ENCODE measurements at regions not wholly inside any gene's neighbourhood (a gene's known extent, or its start where the extent isn't known, plus 50 kb on each side); places are given as distances from the start of the nearest gene placed in this dataset.
A peak's percentile ranks its signal among the peaks of the same experiment; 100 is the strongest.
"Not testable (repeated sequence)": the region's sequence is repeated elsewhere in the genome, so short reads cannot be mapped to it uniquely, and the experiment has no call there.

DNA sequence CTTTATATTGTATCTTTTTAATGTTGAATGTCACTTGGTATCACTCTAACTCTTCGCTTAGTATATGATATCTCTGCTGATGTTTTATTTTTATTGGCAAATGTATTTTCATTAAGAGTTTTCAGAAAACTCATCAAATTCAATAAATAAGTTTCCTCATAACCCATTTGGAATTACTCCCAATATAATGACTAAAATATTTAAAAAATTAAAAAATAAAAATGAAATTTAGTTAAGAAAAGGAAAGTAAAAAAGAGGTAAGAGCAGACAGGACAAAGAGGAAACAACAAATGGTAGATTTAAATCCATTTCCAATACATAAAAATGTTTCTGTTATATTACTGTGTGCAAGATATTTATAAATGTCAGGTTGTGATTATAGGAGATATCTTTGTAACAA lies 548.9 kb upstream of the SPRY2 start:
- DNase-seq: no peak

DNA sequence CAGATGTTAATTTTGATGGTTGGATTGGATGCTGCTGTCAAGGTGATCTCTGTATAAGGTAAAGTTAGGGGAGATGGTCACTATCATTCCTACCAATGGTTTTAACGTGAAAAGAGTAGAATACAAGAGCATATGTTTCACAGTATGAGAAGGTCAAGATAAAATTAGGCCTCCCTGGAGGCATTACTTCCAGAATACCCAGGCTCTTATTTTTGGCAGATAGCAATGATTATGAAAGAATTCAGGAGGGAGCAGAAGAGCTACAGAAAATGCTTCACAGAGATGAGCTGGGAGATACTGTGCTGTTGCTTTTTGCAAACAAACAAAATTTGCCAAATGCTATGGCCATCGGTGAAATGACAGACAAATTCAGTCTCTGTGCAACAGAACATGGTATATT lies 547.5 kb upstream of the SPRY2 start:
- DNase-seq: no peak

DNA sequence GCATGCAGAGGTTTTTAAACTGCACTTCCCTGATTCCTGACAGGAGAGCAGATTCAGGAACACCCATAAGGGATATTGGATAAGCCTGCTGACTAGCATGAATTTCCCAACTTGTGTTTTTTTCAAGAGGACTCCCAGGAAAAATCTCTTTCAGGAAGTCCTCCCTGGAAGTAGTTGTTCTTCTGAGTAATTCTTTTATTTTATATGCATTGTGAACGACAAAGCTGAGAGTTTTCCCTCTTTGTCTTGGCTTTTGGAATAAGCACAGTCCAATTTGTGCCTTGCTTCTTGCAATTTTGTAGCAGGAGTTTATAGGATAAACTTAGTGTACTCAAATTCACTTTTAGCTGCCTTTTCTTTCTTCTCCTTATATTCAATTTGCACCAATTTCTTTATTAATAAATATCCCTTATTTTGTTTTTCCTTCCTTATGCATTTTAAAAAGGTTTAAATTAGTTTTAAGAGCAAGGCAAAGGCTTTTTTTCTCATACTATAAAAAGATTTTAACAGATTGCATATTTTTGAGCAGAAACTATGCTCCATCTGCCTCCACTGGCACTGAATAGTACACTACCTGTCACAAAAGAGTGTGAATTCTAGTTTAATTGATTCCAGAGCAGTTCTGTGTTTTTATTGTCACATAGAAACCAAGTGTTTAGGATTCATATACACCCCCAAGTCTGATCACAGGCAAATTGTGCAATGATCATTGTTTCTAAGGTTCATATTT lies 543.3 kb upstream of the SPRY2 start:
- DNase-seq: no peak

DNA sequence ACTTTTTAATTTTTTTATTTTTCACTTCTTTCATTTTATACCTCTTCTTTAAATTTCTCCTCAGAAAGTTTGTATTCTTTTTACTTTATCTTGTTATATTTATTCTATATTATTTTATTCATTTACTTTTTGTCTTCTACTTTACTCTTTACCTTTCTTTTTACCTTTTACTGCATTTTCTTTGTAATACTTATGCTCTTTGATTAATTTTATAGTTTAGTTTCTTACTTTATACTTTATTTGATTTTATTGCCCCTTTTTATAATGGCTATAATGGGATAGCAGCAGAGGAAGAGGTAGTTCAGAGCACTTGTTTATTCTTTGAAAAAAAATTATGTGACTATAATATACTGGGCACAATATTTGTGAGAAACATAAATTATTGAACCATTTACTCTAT lies 542.6 kb upstream of the SPRY2 start:
- no peak for DNase-seq

DNA sequence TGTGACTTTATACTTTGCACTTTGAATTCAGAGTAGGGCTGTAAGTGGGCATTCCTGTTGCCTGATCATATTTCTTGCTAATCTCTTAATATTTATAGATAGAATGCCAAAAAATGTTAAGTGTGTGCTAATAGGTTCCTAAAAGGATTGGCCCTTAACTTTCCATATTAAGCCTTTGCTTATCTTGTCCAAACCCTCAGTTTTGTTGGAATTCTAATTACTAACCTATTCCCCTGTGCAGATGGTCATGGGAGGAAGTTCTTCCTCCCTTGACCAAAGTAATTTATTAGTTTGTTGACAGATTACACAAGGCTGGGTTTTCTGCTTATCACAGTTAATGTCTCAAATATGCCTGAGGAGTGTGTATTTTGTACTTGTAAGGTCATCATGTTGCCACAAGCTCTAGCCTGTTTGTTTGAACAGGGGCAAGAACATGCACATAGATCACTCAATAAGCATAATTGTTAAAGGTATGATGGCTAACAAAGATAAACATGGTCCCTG lies 541.1 kb upstream of the SPRY2 start:
- no peak for DNase-seq

DNA sequence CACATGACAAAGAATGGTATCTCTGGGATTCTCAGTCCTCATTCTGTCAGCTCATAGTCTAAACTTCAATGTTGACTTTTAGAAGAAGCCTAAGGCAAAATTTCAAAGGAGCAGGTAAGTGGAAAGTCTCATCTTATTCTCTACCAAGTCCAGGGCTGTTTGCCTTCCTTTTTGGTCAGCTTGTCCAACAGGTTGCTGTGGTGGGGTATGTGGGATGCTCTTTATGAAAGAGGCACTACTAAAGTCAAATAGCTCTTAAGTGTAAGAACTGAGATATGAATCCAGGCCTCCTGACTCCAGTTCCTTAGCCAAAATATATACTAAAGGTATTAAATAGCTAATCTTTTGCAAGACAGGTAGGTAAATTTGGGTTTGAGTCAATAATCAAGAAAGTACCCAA lies 540.6 kb upstream of the SPRY2 start:
- DNase-seq: no peak

DNA sequence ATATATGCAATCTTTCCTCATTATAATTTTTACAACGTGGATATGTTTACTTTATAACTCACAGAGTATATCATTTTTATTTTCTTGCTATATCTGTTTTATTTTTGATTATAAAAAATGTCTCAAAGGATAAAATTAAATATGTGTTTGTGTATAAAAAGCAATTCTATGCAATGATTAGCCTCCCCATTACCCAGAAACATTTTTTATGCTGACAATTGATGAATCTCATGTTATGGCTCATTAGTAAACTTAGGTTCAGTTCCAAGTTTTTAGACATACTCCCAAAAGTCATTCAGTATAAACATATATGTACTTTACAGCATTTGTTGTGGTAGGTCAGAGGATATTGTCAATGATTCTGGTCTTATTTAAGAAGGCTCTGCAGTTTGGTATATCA lies 540.1 kb upstream of the SPRY2 start:
- no peak for DNase-seq

DNA sequence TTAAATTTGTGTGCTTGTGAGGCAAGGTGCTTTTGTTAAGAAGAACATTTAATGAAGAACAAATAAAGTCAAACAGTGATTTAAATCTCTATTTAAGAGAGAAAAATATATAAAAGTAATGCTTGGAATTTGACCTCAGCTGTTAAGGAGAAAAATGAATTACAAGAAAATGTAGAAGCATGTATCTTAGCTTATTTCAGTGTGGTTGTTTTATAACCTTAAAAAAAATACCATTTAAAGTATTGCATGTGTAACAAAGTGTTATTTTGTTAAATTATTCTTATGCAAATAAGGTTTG lies 537.0 kb upstream of the SPRY2 start:
- no peak for DNase-seq

DNA sequence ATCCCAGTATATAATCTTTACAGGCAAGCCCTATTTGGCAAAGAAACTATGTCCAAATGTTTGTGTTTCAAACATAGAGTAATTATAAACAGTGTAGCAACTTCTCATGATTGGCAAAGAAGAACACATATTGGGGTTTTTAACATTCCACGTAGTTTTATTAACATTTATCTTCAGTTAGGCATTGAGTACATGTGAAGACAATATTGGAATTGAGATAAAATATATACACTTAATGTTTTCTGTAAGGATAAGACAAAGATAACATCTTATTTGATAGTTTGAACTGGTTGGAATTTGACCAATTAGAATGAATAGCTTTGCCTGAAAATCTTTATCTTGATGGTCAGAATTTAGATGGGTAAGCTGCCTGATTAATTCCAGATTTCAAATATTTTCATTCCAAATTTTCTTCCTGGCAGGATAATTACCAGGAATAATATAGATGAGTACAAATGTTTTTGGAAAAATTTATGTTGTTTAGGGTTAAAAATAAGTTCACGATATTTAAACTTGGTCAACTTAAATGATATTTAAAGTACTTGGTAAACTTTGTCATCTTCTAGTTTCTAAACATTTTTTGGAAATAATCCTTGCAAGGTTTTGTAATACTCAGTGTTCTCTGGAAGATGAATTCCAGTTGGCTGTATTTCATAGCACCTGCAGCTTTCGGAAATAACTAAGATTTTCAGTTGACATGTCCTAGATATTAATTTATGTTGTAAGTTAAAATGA lies 536.5 kb upstream of the SPRY2 start:
- no peak for DNase-seq

DNA sequence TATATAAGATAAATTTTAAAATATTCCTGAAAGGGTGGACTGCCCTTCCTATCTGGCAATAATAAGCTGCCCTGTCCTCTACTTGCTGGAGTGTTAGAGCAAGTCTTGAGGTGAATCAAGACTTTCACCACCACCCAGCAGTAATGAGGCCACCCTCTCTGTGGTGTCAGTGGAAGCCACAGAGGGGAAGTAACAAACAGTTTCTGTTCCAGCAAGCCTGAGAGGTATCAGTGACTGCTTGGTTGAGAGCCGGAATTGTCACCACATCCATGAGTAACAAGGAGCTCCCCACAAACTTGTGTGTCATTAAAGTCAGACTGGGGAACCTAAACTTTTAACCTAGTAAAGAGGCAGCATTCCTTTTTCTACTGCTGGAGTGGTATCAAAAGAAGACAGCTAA lies 532.7 kb upstream of the SPRY2 start:
- DNase-seq: peak; percentile 32

DNA sequence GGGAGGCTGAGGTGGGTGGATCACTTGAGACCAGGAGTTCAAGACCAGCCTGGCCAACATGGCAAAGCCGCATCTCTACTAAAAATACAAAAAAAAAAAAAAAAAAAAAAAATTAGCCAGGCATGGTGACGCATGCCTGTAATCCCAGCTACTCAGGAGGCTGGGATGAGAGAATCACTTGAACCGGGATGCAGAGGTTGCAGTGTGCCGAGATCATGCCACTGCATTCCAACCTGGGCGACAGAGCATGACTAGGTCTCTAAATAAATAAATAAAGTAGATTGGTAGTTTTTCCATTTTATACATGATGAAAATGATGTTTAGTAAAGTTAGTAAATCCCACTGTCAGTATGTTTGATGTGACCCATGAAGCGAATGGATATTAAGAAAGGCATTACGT lies 531.0 kb upstream of the SPRY2 start:
- not testable (repeated sequence) for DNase-seq

DNA sequence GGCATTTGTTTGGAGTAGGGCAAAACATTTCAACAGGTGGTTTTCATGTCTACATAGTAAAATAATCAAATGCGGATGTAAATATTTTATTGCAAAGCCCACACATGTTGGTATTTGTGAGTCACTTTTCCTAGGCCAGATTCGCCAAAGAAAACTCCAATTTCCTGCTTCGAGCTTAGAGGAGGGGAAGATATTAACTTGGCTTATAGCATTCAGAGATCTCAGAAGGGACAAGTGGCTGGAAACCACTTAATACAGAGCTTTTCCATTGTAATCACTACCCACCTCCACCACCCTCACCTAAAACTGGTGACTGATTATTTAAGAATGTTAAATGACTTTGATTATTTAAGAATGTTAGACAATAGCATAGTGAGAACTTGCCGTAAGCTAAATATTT lies 530.6 kb upstream of the SPRY2 start:
- no peak for DNase-seq

DNA sequence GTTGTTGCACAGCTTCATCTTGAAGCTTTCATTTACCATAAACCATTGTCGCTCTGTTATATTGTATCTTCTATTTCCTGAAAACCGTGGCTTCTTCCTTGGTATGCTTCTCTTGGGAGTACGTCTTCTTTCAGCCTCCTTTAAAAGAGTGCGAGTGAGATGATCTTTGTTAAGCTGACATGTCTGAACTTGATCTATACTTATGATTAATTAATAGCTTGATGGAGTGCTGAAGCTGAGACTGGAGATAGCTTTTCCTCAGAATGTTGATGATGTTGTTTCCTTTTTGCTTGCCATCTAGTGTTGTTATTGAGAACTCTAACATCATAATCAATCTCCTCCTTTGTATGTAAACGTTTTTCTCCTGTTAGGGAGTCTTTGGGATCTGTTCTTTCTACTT lies 529.3 kb upstream of the SPRY2 start:
- DNase-seq: no peak

DNA sequence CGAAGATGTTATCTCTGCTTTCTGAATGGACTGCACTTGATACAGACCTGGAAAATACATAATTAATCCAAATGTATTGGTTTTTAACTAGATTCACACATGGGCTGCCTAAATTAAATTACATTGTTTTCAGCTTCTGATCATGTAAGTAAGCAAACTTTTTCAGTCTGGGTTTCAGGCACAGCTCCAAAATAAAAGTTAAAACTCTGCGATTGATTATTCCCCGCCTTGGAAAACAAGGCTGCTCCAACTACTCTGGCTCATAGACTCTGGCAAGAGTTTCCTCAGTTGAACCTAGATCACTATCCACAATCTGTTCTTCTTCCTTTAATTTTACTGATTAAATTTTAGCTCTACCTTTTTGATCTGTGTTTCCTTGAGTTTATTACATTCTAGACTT lies 526.0 kb upstream of the SPRY2 start:
- DNase-seq: no peak

DNA sequence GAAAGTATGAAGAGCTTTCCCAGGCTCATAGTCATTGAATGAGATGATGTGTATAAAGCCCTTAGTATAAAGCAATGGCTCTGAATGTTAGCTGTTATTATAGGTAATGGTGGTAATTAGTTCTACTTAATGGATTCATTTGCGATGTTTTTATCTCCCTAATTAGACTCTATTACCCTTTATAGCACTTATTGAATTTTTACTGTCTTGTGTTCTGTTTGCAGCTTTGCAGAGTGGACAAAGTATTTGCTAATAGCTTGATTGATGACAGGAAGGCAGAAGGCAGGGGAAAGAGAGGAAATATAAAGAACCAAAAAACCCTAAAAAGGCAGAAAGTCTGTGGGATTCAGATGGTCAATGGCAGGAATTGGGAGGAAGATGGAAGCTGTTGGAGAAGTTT lies 524.4 kb upstream of the SPRY2 start:
- no peak for DNase-seq

DNA sequence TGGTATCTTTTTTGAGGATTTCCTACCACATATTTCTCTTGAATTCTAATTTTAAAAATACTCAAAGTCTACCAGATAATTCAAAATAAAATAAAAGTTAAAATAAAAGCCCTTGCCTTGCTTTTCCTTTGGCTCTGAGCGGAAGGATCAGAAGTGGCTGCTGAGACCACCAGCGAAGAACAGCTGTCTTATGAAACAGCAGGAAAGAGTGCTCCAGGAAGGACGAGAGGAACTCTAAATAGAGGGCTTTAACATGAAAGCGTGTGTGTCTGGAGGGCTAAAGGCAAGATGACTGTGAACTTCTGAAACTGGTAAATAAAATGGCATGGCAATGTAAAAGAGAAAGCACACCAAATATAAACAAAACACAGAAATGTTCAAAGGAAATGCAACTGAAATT lies 521.5 kb upstream of the SPRY2 start:
- no peak for DNase-seq

DNA sequence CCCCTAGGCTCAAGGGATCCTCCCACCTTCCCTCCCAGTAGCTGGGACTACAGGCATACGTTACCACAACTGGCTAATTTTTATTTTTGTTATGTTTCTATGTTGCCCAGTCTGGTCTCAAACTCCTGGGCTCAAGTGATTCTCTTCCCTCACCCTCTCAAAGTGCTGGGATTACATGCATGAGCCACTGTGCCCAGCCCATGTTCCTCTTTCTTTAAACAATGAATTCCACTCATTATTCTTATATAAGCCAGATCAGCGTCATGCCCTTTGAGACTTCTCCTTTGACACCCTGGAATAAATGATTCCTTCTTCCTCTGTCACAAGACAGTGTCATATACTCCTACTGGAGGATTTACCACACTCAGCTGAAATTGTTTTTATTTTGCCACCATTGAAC lies 519.9 kb upstream of the SPRY2 start:
- no peak for DNase-seq

DNA sequence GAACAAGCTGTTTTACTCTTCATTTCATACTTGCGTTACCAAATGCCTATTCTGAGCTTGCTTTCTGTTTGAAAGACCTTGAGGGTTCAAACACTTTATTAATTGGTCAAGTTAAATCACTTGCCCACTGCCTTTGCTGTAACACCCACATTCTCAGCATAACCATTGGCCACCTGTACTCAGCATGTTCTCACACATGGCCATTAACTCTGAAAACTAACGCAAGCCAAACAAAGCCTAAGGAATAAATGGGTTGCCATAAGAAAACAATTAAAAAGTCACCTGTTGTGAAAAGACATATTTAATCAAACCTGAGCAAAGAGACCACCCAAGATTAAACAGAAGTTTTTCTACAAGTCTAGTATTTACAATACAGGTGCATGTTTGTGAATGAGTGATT lies 517.2 kb upstream of the SPRY2 start:
- no peak for DNase-seq

DNA sequence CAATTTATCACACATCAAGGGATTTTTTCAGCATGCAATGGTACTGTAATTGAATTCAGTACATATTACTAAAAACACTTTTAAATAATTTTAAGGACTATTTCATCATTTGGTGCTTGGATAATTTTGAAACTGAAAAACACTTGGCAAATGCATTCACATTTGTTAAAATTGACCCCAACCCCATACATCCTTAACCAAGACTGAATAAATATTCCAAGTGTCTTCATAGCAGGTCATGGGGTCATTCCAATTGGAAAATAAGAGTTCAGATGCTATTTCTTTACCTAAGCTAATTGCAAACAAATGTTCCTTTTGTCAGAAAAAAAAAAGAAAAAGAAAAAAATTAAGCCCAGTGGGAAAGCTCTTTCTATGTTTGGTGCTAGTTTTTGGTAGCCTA lies 516.4 kb upstream of the SPRY2 start:
- DNase-seq: no peak

DNA sequence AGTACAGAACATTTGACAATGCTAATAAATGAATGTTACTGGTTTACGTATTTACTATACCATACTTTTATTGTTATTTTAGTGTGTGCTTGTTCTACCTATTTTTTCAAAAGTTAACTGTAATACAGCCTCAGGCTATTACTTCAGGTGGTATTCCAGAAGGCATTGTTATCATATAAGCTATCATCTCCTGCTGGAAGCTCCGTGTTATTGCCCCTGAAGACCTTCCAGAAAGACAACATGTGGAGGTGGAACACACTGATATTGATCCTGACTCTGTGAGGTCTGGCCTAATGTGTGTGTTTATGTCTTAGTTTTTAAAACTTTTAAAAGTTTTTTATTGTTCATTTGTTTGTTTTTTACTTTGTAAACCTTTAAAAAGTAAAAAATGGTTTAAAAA lies 509.8 kb upstream of the SPRY2 start:
- DNase-seq: no peak

DNA sequence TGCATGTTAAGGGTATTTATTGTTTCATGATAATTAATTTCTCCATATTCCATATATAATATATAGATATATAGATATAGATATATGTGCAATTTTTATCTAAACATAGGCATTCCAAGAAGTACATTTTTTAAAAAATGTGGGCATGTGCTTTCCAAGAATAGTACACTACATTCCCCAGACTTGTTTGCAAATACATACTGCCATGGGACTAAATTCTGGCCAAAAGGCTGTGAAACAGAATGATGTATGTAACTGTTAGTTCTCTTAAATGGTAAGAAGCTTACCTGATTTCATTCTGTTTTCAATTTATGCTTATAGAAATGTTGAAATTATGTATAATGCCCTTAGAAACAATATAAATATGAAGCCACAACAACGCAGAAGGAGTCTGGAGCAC lies 503.2 kb upstream of the SPRY2 start:
- DNase-seq: no peak

DNA sequence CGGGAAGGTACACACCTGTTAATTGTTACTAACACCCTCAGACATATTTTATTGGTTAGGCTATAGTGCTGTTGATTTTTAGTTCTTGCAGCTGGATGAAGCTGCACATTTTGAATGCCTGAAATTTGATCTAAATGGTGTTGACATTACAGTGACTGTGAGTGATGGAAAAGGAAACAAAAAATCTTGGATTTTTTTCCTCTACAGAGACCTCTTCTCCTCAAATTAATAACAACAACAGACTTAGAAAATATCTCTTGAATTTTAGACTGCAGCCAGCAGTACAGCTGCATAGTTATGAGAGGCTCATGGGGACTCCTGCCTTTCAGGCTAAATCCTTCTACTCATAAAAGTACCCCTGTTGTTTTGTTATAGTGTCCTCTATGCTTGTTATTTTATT lies 500.5 kb upstream of the SPRY2 start:
- no peak for DNase-seq

DNA sequence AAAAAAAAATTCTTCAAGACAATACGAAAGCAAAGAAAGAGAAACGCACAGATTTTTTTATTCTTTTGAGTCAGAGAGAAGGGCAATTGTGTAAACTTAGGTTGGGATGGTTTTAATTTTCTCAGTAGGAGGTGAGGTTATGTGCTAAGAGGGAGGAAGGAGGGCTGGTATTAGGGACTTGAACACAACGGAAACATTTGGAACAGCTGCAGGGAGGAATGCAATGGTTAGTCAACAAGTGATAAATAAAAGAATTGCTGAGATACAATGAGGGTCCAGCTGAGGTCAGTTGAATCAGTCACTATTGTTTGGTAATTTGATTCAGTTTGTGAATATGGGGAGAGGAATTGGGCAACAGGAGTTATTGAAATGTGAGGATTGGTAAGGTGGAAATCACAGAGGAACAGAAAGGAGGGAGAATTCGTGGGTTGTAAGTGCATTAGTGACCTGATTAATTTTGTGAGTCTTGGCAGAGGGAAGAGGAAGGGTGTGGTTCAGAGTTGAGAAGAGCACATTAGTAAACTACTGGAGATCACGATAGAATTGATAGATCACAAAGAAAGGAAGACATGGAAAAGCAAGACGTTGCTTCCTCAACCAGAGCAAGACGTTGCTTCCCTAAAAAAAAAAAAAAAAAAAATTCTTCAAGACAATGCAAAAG lies 499.5 kb upstream of the SPRY2 start:
- DNase-seq: no peak

DNA sequence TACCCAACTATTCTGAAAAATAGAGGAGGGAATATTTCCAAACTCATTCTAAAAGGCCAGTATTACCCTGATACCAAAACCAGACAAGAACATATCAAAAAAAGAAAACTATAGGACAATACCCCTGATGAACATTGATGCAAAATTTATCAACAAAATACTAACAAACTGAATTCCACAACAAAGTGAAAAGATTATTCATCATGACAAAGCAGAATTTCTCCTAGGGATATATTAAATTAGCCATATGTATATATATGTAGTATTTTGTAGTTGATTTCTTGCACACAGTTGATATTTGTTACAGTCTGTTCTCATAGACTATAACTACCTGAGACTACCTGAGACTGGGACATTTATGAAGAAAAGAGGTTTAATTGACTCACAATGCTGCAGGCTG lies 495.0 kb upstream of the SPRY2 start:
- DNase-seq: no peak

DNA sequence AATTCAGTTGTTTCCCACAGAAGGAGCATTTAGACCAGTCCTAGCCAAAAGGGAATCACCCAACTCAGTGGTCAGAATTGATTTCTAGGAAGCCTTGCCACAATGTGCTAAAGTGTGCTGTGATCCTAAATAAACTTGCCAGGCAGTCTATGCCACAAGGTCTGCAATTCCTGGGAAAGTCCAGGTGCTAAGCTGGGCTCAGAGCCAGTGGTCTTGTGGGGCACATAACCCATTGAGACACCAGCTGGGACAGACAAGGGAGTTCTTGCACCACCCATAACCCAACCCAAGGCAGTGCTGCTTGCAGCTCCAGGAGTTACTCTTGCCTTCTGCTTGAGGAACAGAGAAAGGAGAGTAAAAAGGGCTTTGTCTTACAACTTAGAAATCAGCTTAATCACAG lies 489.5 kb upstream of the SPRY2 start:
- no peak for DNase-seq
